ENCODE measurements at regions not wholly inside any gene's neighbourhood (a gene's known extent, or its start where the extent isn't known, plus 50 kb on each side); places are given as distances from the start of the nearest gene placed in this dataset.

DNA sequence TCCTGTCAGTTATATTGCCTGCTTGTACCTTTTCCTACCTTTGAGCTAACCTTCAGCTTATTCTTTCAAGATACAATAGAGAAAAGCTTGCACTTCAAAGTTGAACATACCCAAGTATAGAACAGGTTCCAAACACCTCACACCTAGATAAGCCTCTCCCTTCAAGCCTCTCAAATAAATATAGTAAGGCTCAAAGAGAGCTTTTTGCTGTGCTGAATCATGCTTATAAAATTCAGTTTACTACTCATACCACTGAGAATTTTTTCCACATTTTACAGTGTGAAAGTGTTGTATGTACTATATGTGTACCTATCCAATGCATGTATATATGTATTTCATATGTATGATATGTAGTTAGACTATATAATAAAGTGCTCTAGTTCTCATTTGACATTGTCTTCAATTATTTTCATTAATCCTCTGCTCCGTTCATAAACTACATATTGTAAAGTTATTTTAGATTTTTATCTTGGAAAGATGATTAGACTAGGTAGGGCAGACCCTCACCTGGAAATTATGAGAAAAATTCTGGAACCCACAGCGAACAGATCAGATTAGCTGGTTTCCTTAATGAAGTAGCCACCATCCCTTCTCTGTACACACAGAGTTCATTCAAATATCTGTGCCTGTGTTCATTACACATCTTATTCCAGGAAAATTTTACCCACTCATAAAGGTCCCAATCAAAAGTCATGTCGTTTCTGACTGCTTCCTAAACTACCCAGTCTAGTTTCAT is 149.2 kb upstream of the RGMB start:
- Mint-ChIP-seq H3K9me3 (peaks cover 0 to 2% (median 0%) of the 10 kb centered on the region in 3 donors), H3K27me3 (peaks cover 2 to 13% of the 10 kb centered on the region in 2 donors), H3K27ac (no peak overlapping the region), H3K36me3 (no peaks in the 10 kb centered on the region), H3K4me3 (no peak overlapping the region), H3K4me1 (no peaks in the 10 kb centered on the region)
- no peak for ATAC-seq (replicated peaks in 1 of 4)
- H3K4me1 ChIP-seq (ENCODE audit: control insufficient read depth in 1 of 2, extremely low read depth in 1 of 2, insufficient read depth in 2 of 2, low read length in 2 of 2), result no peaks in the 10 kb centered on the region
- POLR2A ChIA-PET, result no interaction called here
- WGBS (ENCODE audit: insufficient coverage), result 40% methylated on average over 1 of the region's 3 CpGs
- H3K9me3 ChIP-seq, result no peaks in the 10 kb centered on the region
- CTCF ChIA-PET, result interaction anchor here in 1 of 2 donors (0.6 kb wide), 1 partner anchor 173 kb away, joined by 5 read pairs; no protein-coding TSS in a partner anchor
- H3K4me3 ChIP-seq (ENCODE audit: control insufficient read depth in 1 of 2, extremely low read depth in 1 of 2, low read length in 1 of 2), result no peak overlapping the region
- DNase-seq, result no peak
- H3K36me3 ChIP-seq (ENCODE audit: control insufficient read depth in 2 of 2, extremely low read depth in 1 of 2, insufficient read depth in 1 of 2, low read length in 1 of 2), result no peaks in the 10 kb centered on the region
- no peaks in the 10 kb centered on the region for H3K27me3 ChIP-seq (replicated peaks in 1 of 2; ENCODE audit: control insufficient read depth in 2 of 2, extremely low read depth in 1 of 2, insufficient read depth in 2 of 2, low read length in 1 of 2)
- no peak overlapping the region for H3K27ac ChIP-seq (ENCODE audit: low read length)

DNA sequence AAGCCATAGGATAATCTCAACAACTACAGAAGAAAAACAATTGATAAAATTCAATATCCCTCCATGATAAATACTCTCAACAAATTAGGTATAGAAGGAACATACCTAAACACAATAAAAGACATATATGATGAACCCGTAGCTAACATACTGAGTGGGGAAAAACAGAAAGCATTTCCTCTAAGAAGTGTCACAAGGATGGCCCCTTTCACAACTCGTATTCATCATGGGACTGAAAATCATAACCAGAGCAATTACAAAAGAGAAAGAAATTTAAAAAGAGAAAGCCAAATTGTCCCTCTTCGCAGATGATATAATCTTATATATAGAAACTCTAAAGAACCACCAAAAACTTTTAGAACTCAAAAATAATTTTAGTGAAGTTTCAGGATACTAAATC is 146.3 kb upstream of the RGMB start:
- ATAC-seq (replicated peaks in 1 of 4), result no peak
- no peak overlapping the region for H3K27ac Mint-ChIP-seq
- DNase-seq, result no peak

DNA sequence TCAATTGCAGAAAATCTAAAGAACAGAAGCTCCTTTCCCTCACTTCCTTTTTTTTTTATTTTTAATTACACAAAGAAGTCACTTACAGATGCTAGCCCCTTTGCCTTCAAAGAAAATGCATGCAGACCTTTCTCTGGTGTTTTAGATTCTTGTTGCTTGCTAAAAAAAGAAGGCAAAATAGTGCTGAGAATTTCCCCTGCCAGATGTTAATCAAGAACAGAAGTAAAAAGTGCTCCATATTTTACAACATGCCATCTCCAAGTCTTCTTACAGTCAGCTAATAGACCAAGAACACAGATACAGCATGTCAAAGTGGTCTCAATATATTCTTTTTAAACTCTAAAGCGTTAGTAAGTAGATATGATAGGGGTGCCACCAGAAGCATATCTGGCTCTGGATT is 142.8 kb upstream of the RGMB start:
- WGBS (ENCODE audit: insufficient coverage), result no CpG with 5 or more reads among the region's 1 CpG
- ChIA-PET CTCF (no interaction called here), POLR2A (no interaction called here)
- Mint-ChIP-seq H3K4me1 (no peaks in the 10 kb centered on the region), H3K4me3 (no peak overlapping the region), H3K27ac (no peak overlapping the region), H3K36me3 (no peaks in the 10 kb centered on the region), H3K27me3 (peaks cover 2 to 5% of the 10 kb centered on the region in 2 donors), H3K9me3 (peaks cover 0 to 2% (median 0%) of the 10 kb centered on the region in 3 donors)
- DNase-seq (no peak), ATAC-seq (replicated peaks in 1 of 4) (no peak)
- no peaks in the 10 kb centered on the region for H3K9me3 ChIP-seq
- H3K4me3 ChIP-seq (ENCODE audit: control insufficient read depth in 1 of 2, extremely low read depth in 1 of 2, low read length in 1 of 2), result no peak overlapping the region
- no peak overlapping the region for H3K27ac ChIP-seq (ENCODE audit: low read length)
- H3K27me3 ChIP-seq (replicated peaks in 1 of 2; ENCODE audit: control insufficient read depth in 2 of 2, extremely low read depth in 1 of 2, insufficient read depth in 2 of 2, low read length in 1 of 2), result no peaks in the 10 kb centered on the region
- no peaks in the 10 kb centered on the region for H3K36me3 ChIP-seq (ENCODE audit: control insufficient read depth in 2 of 2, extremely low read depth in 1 of 2, insufficient read depth in 1 of 2, low read length in 1 of 2)
- H3K4me1 ChIP-seq (ENCODE audit: control insufficient read depth in 1 of 2, extremely low read depth in 1 of 2, insufficient read depth in 2 of 2, low read length in 2 of 2), result no peaks in the 10 kb centered on the region

More for the DNA sequence above, 146.3 kb upstream of the RGMB start:
- H3K27me3 Mint-ChIP-seq, result peaks cover 2 to 13% of the 10 kb centered on the region in 2 donors
- ChIA-PET POLR2A (no interaction called here), CTCF (no interaction called here)
- H3K36me3 ChIP-seq (ENCODE audit: control insufficient read depth in 2 of 2, extremely low read depth in 1 of 2, insufficient read depth in 1 of 2, low read length in 1 of 2), result no peaks in the 10 kb centered on the region
- no peak overlapping the region for H3K4me3 Mint-ChIP-seq
- no peaks in the 10 kb centered on the region for H3K9me3 ChIP-seq
- no peaks in the 10 kb centered on the region for H3K4me1 Mint-ChIP-seq
- H3K27me3 ChIP-seq (replicated peaks in 1 of 2; ENCODE audit: control insufficient read depth in 2 of 2, extremely low read depth in 1 of 2, insufficient read depth in 2 of 2, low read length in 1 of 2), result no peaks in the 10 kb centered on the region
- no peaks in the 10 kb centered on the region for H3K4me1 ChIP-seq (ENCODE audit: control insufficient read depth in 1 of 2, extremely low read depth in 1 of 2, insufficient read depth in 2 of 2, low read length in 2 of 2)
- H3K27ac ChIP-seq (ENCODE audit: low read length), result no peak overlapping the region
- no peaks in the 10 kb centered on the region for H3K36me3 Mint-ChIP-seq
- no peak overlapping the region for H3K4me3 ChIP-seq (ENCODE audit: control insufficient read depth in 1 of 2, extremely low read depth in 1 of 2, low read length in 1 of 2)
- H3K9me3 Mint-ChIP-seq, result peaks cover 0 to 2% (median 0%) of the 10 kb centered on the region in 3 donors
- no CpG with 5 or more reads among the region's 3 CpGs for WGBS (ENCODE audit: insufficient coverage)

DNA sequence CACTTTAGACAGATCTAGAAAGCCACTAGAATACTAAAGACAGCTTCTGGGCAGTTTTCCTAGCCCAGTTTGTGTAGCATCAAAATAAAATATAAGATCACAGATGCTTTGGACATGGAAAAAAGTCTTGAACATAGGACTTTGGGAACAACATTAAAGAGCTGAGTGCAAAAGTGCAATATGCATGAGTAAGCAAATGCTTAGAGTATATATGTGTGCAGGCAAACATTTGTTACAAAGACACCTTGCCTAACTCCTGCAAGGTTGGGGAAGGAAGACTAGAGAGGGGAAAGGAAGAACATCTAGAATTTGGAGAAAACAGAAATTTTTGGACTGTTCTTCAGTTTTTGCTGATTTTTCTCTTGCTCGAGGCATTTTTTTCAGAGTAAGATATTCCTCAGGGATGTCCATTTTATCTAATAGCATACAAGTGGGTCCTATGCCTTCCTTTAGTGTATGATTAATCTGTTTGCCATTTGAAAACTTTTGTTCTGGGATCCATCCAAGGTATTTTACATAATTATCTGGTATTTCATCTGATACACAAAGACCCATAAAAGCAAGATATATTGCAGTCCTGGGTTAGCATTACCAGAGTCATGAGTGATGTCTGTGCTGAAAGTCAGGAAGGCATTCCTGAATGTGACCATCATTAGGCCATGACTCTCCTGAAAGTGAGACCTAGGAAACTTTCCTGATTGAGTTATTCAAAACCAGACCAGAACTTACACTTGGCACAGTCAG is 142.0 kb upstream of the RGMB start:
- H3K9me3 Mint-ChIP-seq, result peaks cover 0 to 2% (median 0%) of the 10 kb centered on the region in 3 donors
- no peak overlapping the region for H3K4me3 Mint-ChIP-seq

DNA sequence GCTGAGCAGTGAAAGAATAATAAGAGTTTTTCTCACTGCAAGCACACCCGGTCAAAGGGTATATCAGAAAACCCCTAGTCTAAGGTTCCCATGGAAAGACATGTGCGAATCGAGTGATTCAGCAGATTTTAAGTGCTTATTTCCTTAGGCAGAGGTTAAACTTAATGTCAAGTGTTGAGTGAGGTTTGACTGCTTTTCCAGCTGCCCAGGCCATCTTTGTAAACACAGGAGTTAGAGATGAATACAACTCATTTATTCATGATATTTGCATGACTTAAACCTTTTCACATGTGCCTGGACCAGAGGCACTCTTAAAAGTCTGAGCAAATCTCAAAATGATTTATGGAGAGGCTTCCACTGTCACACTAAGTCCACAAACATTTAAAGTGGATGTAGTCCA is 137.8 kb upstream of the RGMB start:
- no peaks in the 10 kb centered on the region for H3K27me3 ChIP-seq (replicated peaks in 1 of 2; ENCODE audit: control insufficient read depth in 2 of 2, extremely low read depth in 1 of 2, insufficient read depth in 2 of 2, low read length in 1 of 2)
- no peaks in the 10 kb centered on the region for H3K36me3 Mint-ChIP-seq
- ATAC-seq (replicated peaks in 1 of 4) (no peak), DNase-seq (no peak)
- H3K4me3 ChIP-seq (ENCODE audit: control insufficient read depth in 1 of 2, extremely low read depth in 1 of 2, low read length in 1 of 2), result no peak overlapping the region
- H3K27me3 Mint-ChIP-seq, result peaks cover 0 to 12% of the 10 kb centered on the region in 2 donors
- H3K9me3 ChIP-seq, result no peaks in the 10 kb centered on the region
- no peak overlapping the region for H3K4me3 Mint-ChIP-seq
- no peaks in the 10 kb centered on the region for H3K9me3 Mint-ChIP-seq
- CTCF ChIA-PET, result no interaction called here
- no peaks in the 10 kb centered on the region for H3K36me3 ChIP-seq (ENCODE audit: control insufficient read depth in 2 of 2, extremely low read depth in 1 of 2, insufficient read depth in 1 of 2, low read length in 1 of 2)
- H3K4me1 ChIP-seq (ENCODE audit: control insufficient read depth in 1 of 2, extremely low read depth in 1 of 2, insufficient read depth in 2 of 2, low read length in 2 of 2), result no peaks in the 10 kb centered on the region
- H3K27ac Mint-ChIP-seq, result no peak overlapping the region
- 10% methylated on average over 2 of the region's 3 CpGs for WGBS (ENCODE audit: insufficient coverage)
- H3K4me1 Mint-ChIP-seq, result no peaks in the 10 kb centered on the region
- POLR2A ChIA-PET, result no interaction called here
- H3K27ac ChIP-seq (ENCODE audit: low read length), result no peak overlapping the region

More for the DNA sequence above, 142.0 kb upstream of the RGMB start:
- ChIA-PET POLR2A (no interaction called here), CTCF (no interaction called here)
- WGBS (ENCODE audit: insufficient coverage), result no CpG with 5 or more reads among the region's 1 CpG
- DNase-seq (no peak), ATAC-seq (replicated peaks in 1 of 4) (no peak)
- no peaks in the 10 kb centered on the region for H3K36me3 Mint-ChIP-seq
- H3K4me3 ChIP-seq (ENCODE audit: control insufficient read depth in 1 of 2, extremely low read depth in 1 of 2, low read length in 1 of 2), result no peak overlapping the region
- H3K9me3 ChIP-seq, result no peaks in the 10 kb centered on the region
- no peaks in the 10 kb centered on the region for H3K4me1 Mint-ChIP-seq
- no peak overlapping the region for H3K27ac ChIP-seq (ENCODE audit: low read length)
- no peaks in the 10 kb centered on the region for H3K4me1 ChIP-seq (ENCODE audit: control insufficient read depth in 1 of 2, extremely low read depth in 1 of 2, insufficient read depth in 2 of 2, low read length in 2 of 2)
- H3K27me3 Mint-ChIP-seq, result peaks cover under 1 to 4% of the 10 kb centered on the region in 2 donors
- no peaks in the 10 kb centered on the region for H3K36me3 ChIP-seq (ENCODE audit: control insufficient read depth in 2 of 2, extremely low read depth in 1 of 2, insufficient read depth in 1 of 2, low read length in 1 of 2)
- H3K27me3 ChIP-seq (replicated peaks in 1 of 2; ENCODE audit: control insufficient read depth in 2 of 2, extremely low read depth in 1 of 2, insufficient read depth in 2 of 2, low read length in 1 of 2), result no peaks in the 10 kb centered on the region
- no peak overlapping the region for H3K27ac Mint-ChIP-seq

DNA sequence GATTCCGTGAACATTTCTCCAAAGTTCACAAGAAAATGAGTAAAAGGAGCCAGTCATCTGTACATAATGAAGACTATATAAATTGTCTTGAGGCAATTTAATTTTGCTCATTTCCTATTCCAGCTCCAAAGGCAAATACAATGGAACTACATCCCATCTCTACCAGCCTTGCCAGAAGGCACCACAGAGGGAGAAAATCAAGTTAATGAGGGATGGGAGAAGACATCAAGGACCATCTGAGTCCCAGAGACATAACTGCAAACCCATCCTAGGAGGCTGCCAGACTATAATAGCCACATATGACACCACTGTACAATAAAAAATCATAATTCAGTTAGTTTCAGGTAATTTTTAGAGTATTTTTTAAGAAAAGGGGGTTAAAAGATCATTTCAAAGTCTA is 136.3 kb upstream of the RGMB start:
- Mint-ChIP-seq H3K36me3 (no peaks in the 10 kb centered on the region), H3K27ac (no peak overlapping the region), H3K4me3 (no peak overlapping the region), H3K9me3 (no peaks in the 10 kb centered on the region), H3K27me3 (peaks cover 0 to 15% of the 10 kb centered on the region in 2 donors), H3K4me1 (no peaks in the 10 kb centered on the region)
- H3K4me1 ChIP-seq (ENCODE audit: control insufficient read depth in 1 of 2, extremely low read depth in 1 of 2, insufficient read depth in 2 of 2, low read length in 2 of 2), result no peaks in the 10 kb centered on the region
- no CpG with 5 or more reads among the region's 1 CpG for WGBS (ENCODE audit: insufficient coverage)
- no peaks in the 10 kb centered on the region for H3K27me3 ChIP-seq (replicated peaks in 1 of 2; ENCODE audit: control insufficient read depth in 2 of 2, extremely low read depth in 1 of 2, insufficient read depth in 2 of 2, low read length in 1 of 2)
- DNase-seq (no peak), ATAC-seq (replicated peaks in 1 of 4) (no peak)
- no peaks in the 10 kb centered on the region for H3K9me3 ChIP-seq
- CTCF ChIA-PET, result no interaction called here
- H3K36me3 ChIP-seq (ENCODE audit: control insufficient read depth in 2 of 2, extremely low read depth in 1 of 2, insufficient read depth in 1 of 2, low read length in 1 of 2), result no peaks in the 10 kb centered on the region
- POLR2A ChIA-PET, result no interaction called here
- H3K4me3 ChIP-seq (ENCODE audit: control insufficient read depth in 1 of 2, extremely low read depth in 1 of 2, low read length in 1 of 2), result no peak overlapping the region
- H3K27ac ChIP-seq (ENCODE audit: low read length), result no peak overlapping the region
